Neural cell (in vitro differentiated cells): ENCODE measurements at regions not wholly inside any gene's neighbourhood (a gene's known extent, or its start where the extent isn't known, plus 50 kb on each side); places are given as distances from the start of the nearest gene placed in this dataset.

Experiments
- H2AFZ ChIP-seq: fragments of 200-600, 300-800 bp; sonication (generic), shearing (Covaris generic); 2 replicates; pipeline ENCODE4 v1.6.0; 2014; ENCODE audit warnings: low read depth, mild to moderate bottlenecking, antibody characterized with exemption, low read length, moderate library complexity
- H3F3A ChIP-seq: fragments of 200-600 bp; shearing (Covaris generic); 2 replicates; pipeline ENCODE4 v1.6.1; 2016; ENCODE audit warnings: mild to moderate bottlenecking, moderate library complexity, mixed read lengths, antibody characterized with exemption, low read length; ENCODE audit not compliant: insufficient read depth, poor library complexity, severe bottlenecking
- H3K27ac ChIP-seq: fragments of 200-600, 300-800 bp; sonication (generic), shearing (Covaris generic); 2 replicates; pipeline ENCODE4 v1.5.1; 2014; ENCODE audit warnings: mild to moderate bottlenecking, low read length, moderate library complexity
- H3K27me3 ChIP-seq: fragments of 300-800, 200-600 bp; sonication (generic), shearing (Covaris generic); 2 replicates; pipeline ENCODE4 v1.6.0; 2014; ENCODE audit warnings: mild to moderate bottlenecking, low read depth, low read length, moderate library complexity; ENCODE audit not compliant: insufficient read depth
- H3K36me3 ChIP-seq: fragments of 300-800, 200-600 bp; sonication (generic), shearing (Covaris generic); 2 replicates; pipeline ENCODE4 v1.5.1; 2014; ENCODE audit warnings: mild to moderate bottlenecking, antibody characterized with exemption, low read length, moderate library complexity; ENCODE audit not compliant: insufficient read depth
- H3K4me2 ChIP-seq: fragments of 300-800, 200-600 bp; sonication (generic), shearing (Covaris generic); 2 replicates; pipeline ENCODE4 v1.6.0; 2014; ENCODE audit warnings: mild to moderate bottlenecking, low read length
- H3K4me3 ChIP-seq: fragments of 300-800, 200-600 bp; sonication (generic), shearing (Covaris generic); 2 replicates; pipeline ENCODE4 v1.5.1; 2014; ENCODE audit warnings: mild to moderate bottlenecking, low read length, moderate library complexity
- H3K79me2 ChIP-seq: fragments of 200-600 bp; shearing (Covaris generic); replicated peaks from 2 replicates; pipeline ENCODE4 v1.6.0; 2014; ENCODE audit warnings: mild to moderate bottlenecking, low read length, moderate library complexity; ENCODE audit not compliant: insufficient read depth
- H3K9ac ChIP-seq: fragments of 300-800, 200-600 bp; sonication (generic), shearing (Covaris generic); 2 replicates; pipeline ENCODE4 v1.6.1; 2016; ENCODE audit warnings: mild to moderate bottlenecking, low read length, mixed read lengths
- H3K9me2 ChIP-seq: fragments of 200-600 bp; shearing (Covaris generic); 2 replicates; pipeline ENCODE4 v1.6.1; 2016; ENCODE audit warnings: mild to moderate bottlenecking, low read length, mixed read lengths; ENCODE audit not compliant: insufficient read depth
- H3K9me3 ChIP-seq: fragments of 200-600, 300-800 bp; sonication (generic), shearing (Covaris generic); 2 replicates; pipeline ENCODE4 v1.6.1; 2016; ENCODE audit warnings: mild to moderate bottlenecking, mixed run types, low read length, moderate library complexity, mixed read lengths
- H4K20me1 ChIP-seq: fragments of 200-600 bp; shearing (Covaris generic); 2 replicates; pipeline ENCODE4 v1.6.1; 2016; ENCODE audit warnings: mild to moderate bottlenecking, mixed run types; ENCODE audit not compliant: insufficient read depth
- EP300 ChIP-seq: fragments of 450-650 bp; conservative IDR thresholded peaks from 2 replicates; pipeline ENCODE4 v1.6.1; 2014; ENCODE audit warnings: antibody characterized with exemption, mild to moderate bottlenecking, moderate library complexity; ENCODE audit not compliant: poor library complexity, severe bottlenecking
- EZH2 ChIP-seq: fragments of 200-600, 300-800 bp; shearing (Covaris generic), sonication (generic); IDR thresholded peaks from 2 replicates; pipeline ENCODE4 v1.6.1; 2014; ENCODE audit warnings: antibody characterized with exemption, low read length, borderline replicate concordance, mild to moderate bottlenecking; ENCODE audit not compliant: insufficient read depth, poor library complexity, severe bottlenecking
- MXI1 ChIP-seq: fragments of 450-650 bp; conservative IDR thresholded peaks from 2 replicates; pipeline ENCODE4 v1.6.1; 2014; ENCODE audit warnings: antibody characterized with exemption, mild to moderate bottlenecking; ENCODE audit not compliant: poor library complexity, severe bottlenecking
- POLR2AphosphoS5 ChIP-seq: IDR thresholded peaks from 2 replicates; pipeline ENCODE4 v1.6.1; 2012
- RAD21 ChIP-seq: fragments of 450-650 bp; conservative IDR thresholded peaks from 2 replicates; pipeline ENCODE4 v1.6.1; 2014; ENCODE audit warnings: antibody characterized with exemption, mild to moderate bottlenecking, moderate library complexity
- REST ChIP-seq: IDR thresholded peaks from 2 replicates; pipeline ENCODE4 v1.6.1; 2012; ENCODE audit warnings: borderline replicate concordance
- SMC3 ChIP-seq: fragments of 450-650 bp; conservative IDR thresholded peaks from 2 replicates; pipeline ENCODE4 v1.6.1; 2014; ENCODE audit warnings: antibody characterized with exemption, mild to moderate bottlenecking, moderate library complexity; ENCODE audit not compliant: poor library complexity
- TAF1 ChIP-seq: IDR thresholded peaks from 2 replicates; pipeline ENCODE4 v1.6.1; 2012; ENCODE audit warnings: low read depth
- TF ChIP-seq, protein P1 (sequence below): fragments of 450-650 bp; IDR thresholded peaks from 2 replicates; pipeline ENCODE4 v1.5.1; 2014; ENCODE audit warnings: antibody characterized with exemption, mild to moderate bottlenecking, moderate library complexity; ENCODE audit not compliant: poor library complexity, severe bottlenecking

- no peak overlapping the region for H3K4me3 ChIP-seq
- H3K9me3 ChIP-seq: no peaks in the 10 kb centered on the region
- H3K4me2 ChIP-seq: no peak overlapping the region
- H3K9me2 ChIP-seq: no peaks in the 10 kb centered on the region
- no peak overlapping the region for H2AFZ ChIP-seq
- no peak overlapping the region for H3K27ac ChIP-seq
- H4K20me1 ChIP-seq: no peaks in the 10 kb centered on the region
- no peaks in the 10 kb centered on the region for H3K79me2 ChIP-seq
- no peak for TF ChIP-seq SMC3
- TF ChIP-seq, protein P1, sequence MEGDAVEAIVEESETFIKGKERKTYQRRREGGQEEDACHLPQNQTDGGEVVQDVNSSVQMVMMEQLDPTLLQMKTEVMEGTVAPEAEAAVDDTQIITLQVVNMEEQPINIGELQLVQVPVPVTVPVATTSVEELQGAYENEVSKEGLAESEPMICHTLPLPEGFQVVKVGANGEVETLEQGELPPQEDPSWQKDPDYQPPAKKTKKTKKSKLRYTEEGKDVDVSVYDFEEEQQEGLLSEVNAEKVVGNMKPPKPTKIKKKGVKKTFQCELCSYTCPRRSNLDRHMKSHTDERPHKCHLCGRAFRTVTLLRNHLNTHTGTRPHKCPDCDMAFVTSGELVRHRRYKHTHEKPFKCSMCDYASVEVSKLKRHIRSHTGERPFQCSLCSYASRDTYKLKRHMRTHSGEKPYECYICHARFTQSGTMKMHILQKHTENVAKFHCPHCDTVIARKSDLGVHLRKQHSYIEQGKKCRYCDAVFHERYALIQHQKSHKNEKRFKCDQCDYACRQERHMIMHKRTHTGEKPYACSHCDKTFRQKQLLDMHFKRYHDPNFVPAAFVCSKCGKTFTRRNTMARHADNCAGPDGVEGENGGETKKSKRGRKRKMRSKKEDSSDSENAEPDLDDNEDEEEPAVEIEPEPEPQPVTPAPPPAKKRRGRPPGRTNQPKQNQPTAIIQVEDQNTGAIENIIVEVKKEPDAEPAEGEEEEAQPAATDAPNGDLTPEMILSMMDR: no peak
- H3K9ac ChIP-seq: no peak overlapping the region
- no peaks in the 10 kb centered on the region for H3F3A ChIP-seq
- H3K36me3 ChIP-seq: no peaks in the 10 kb centered on the region
- no peaks in the 10 kb centered on the region for H3K27me3 ChIP-seq
Observed at GRCh38 chr6:166714187-166714510, 87.1 kb upstream of the RPS6KA2 start.

GRCh38 chr6:166713434-166714186 lies 86.6 kb upstream of the RPS6KA2 start:
- no peaks in the 10 kb centered on the region for H3K27me3 ChIP-seq
- H3K4me3 ChIP-seq: no peak overlapping the region
- no peaks in the 10 kb centered on the region for H3K9me3 ChIP-seq
- no peak for TF ChIP-seq RAD21
- TF ChIP-seq MXI1: no peak
- TF ChIP-seq SMC3: no peak
- TF ChIP-seq TAF1: no peak
- no peak for TF ChIP-seq EP300
- TF ChIP-seq, protein P1: no peak
- no peaks in the 10 kb centered on the region for H3K79me2 ChIP-seq
- no peaks in the 10 kb centered on the region for H3K9me2 ChIP-seq
- no peaks in the 10 kb centered on the region for H3F3A ChIP-seq
- H2AFZ ChIP-seq: no peak overlapping the region
- H4K20me1 ChIP-seq: no peaks in the 10 kb centered on the region
- H3K9ac ChIP-seq: no peak overlapping the region
- H3K36me3 ChIP-seq: no peaks in the 10 kb centered on the region
- H3K27ac ChIP-seq: no peak overlapping the region
- no peak overlapping the region for H3K4me2 ChIP-seq

GRCh38 chr6:166712286-166713228 lies 85.5 kb upstream of the RPS6KA2 start:
- Histone ChIP-seq H3K9me2 (no peaks in the 10 kb centered on the region), H4K20me1 (no peaks in the 10 kb centered on the region), H3K4me3 (no peak overlapping the region), H3K79me2 (no peaks in the 10 kb centered on the region), H3K27ac (no peak overlapping the region), H3K27me3 (no peaks in the 10 kb centered on the region), H3K9me3 (no peaks in the 10 kb centered on the region), H3K9ac (no peak overlapping the region), H3K36me3 (no peaks in the 10 kb centered on the region), H2AFZ (no peak overlapping the region), H3K4me2 (no peak overlapping the region), H3F3A (no peaks in the 10 kb centered on the region)
- no peak for TF ChIP-seq REST
- TF ChIP-seq TAF1: no peak
- TF ChIP-seq SMC3: no peak
- no peak for TF ChIP-seq POLR2AphosphoS5
- TF ChIP-seq EP300: no peak
- TF ChIP-seq RAD21: no peak
- TF ChIP-seq EZH2: no peak
- TF ChIP-seq, protein P1: no peak
- TF ChIP-seq MXI1: no peak
